GM12878 (cell line): ENCODE measurements at regions not wholly inside any gene's neighbourhood (a gene's known extent, or its start where the extent isn't known, plus 50 kb on each side); places are given as distances from the start of the nearest gene placed in this dataset.

Source experiments
- ATAC-seq: fragments of 200-7000 bp; cut with Tn5 transposase; 3 replicates; pipeline ENCODE4 v1.9.1; 2020; ENCODE audit warnings: mild to moderate bottlenecking, moderate library complexity
- BruUV-seq: library from RNA; stranded (reverse); fragments of 400-500 nt; replicated peaks from 2 replicates; lab custom pipeline; 2021; lab: Mats Ljungman, UMichigan
- CTCF ChIA-PET: fragments of 300-600 bp; sonication (Branson Sonifier 250); formaldehyde crosslinking; extraction: SDS; loops from one replicate; lab custom pipeline; 2021; ENCODE audit warnings: inconsistent platforms; lab: Yijun Ruan, JAX
- POLR2A ChIA-PET: fragments of 350-600 bp; formaldehyde crosslinking; extraction: SDS; loops from one replicate; lab custom pipeline; 2021; ENCODE audit warnings: inconsistent platforms; lab: Charles Lee
- RAD21 ChIA-PET: fragments of 300-600 bp; sonication (Branson Sonifier 250); formaldehyde crosslinking; loops from one replicate; lab custom pipeline; 2023; ENCODE audit warnings: antibody characterized with exemption; ENCODE audit not compliant: unreplicated experiment; lab: Charles Lee
- SMC1A ChIA-PET: fragments of 300-600 bp; sonication (Branson Sonifier 250); formaldehyde crosslinking; loops from one replicate; lab custom pipeline; 2023; ENCODE audit not compliant: unreplicated experiment, uncharacterized antibody; lab: Charles Lee
- DNase-seq: peaks from one replicate; pipeline ENCODE4 v3.0.0-alpha.2; 2011; ENCODE audit warnings: low read depth, low spot score
- FAIRE-seq: peaks from 3 replicates; lab custom pipeline; 2011; peaks lifted over from hg19 to GRCh38; lab: Jason Lieb, UNC
- H2AFZ ChIP-seq: 2 replicates; pipeline ENCODE4 v1.6.0; 2011; ENCODE audit warnings: low read depth, low read length, control low read depth; ENCODE audit not compliant: control insufficient read depth
- H3K27ac ChIP-seq: 2 replicates; pipeline ENCODE4 v1.5.1; 2011; ENCODE audit warnings: control low read depth; ENCODE audit not compliant: control insufficient read depth, insufficient read depth
- H3K27me3 ChIP-seq, 2 experiments: replicated peaks in 1 of 2; 2 replicates each; pipeline versions ENCODE4 v1.6.0 to v1.6.1; 2011; ENCODE audit warnings: low read length in 1 of 2; ENCODE audit not compliant: control insufficient read depth in 2 of 2, insufficient read depth in 2 of 2
- H3K36me3 ChIP-seq, 2 experiments: 2 replicates each; pipeline ENCODE4 v1.5.1; 2011; ENCODE audit warnings: low read length in 1 of 2; ENCODE audit not compliant: control insufficient read depth in 2 of 2, insufficient read depth in 2 of 2
- H3K4me1 ChIP-seq: 2 replicates; pipeline ENCODE4 v1.6.1; 2011; ENCODE audit warnings: mild to moderate bottlenecking, low read length, moderate library complexity, mixed read lengths; ENCODE audit not compliant: control insufficient read depth, insufficient read depth
- H3K4me2 ChIP-seq: 2 replicates; pipeline ENCODE4 v1.6.0; 2011; ENCODE audit warnings: control low read depth; ENCODE audit not compliant: control insufficient read depth, insufficient read depth
- H3K4me3 ChIP-seq: fragments of 200-600 bp; sonication (generic); 2 replicates; pipeline ENCODE4 v1.5.1; 2016
- H3K79me2 ChIP-seq: 2 replicates; pipeline ENCODE4 v1.6.0; 2011; ENCODE audit warnings: low read length; ENCODE audit not compliant: control insufficient read depth, insufficient read depth
- H3K9ac ChIP-seq: 2 replicates; pipeline ENCODE4 v1.8.0; 2011; ENCODE audit warnings: low read length, control low read depth, mixed read lengths; ENCODE audit not compliant: control insufficient read depth, insufficient read depth
- H3K9me3 ChIP-seq: replicated peaks from 3 replicates; pipeline ENCODE4 v1.5.1; 2011; ENCODE audit warnings: mild to moderate bottlenecking, low read length; ENCODE audit not compliant: control insufficient read depth, insufficient read depth
- H4K20me1 ChIP-seq: 2 replicates; pipeline ENCODE4 v1.6.0; 2011; ENCODE audit not compliant: control insufficient read depth, insufficient read depth
- CBFB ChIP-seq: IDR thresholded peaks from 2 replicates; pipeline ENCODE4 v1.6.1; 2016; ENCODE audit warnings: antibody characterized with exemption, low read depth
- CHD4 ChIP-seq: fragments of 200-600 bp; sonication (generic); IDR thresholded peaks from 2 replicates; pipeline ENCODE4 v1.6.1; 2016; ENCODE audit warnings: mild to moderate bottlenecking
- CREM ChIP-seq: IDR thresholded peaks from 2 replicates; pipeline ENCODE4 v1.6.1; 2014; ENCODE audit warnings: antibody characterized with exemption, low read depth
- KDM1A ChIP-seq: fragments of 200-600 bp; sonication (generic); IDR thresholded peaks from 2 replicates; pipeline ENCODE4 v1.6.1; 2016; ENCODE audit warnings: borderline replicate concordance
- RAD21 ChIP-seq: IDR thresholded peaks from 2 replicates; pipeline ENCODE4 v1.6.1; 2011; ENCODE audit warnings: mild to moderate bottlenecking, low read depth, low read length, moderate library complexity; ENCODE audit not compliant: insufficient read depth
- RBBP5 ChIP-seq: fragments of 200-600 bp; sonication (generic); conservative IDR thresholded peaks from 2 replicates; pipeline ENCODE4 v1.6.1; 2016
- RUNX3 ChIP-seq: IDR thresholded peaks from 2 replicates; pipeline ENCODE4 v1.6.1; 2012; ENCODE audit warnings: low read length, inconsistent platforms
- SPI1 ChIP-seq: IDR thresholded peaks from 2 replicates; pipeline ENCODE4 v1.6.1; 2011; ENCODE audit warnings: low read depth, mild to moderate bottlenecking, low read length, moderate library complexity, borderline replicate concordance; ENCODE audit not compliant: insufficient read depth
- STAT1 ChIP-seq: fragments of 450-650 bp; conservative IDR thresholded peaks from 2 replicates; pipeline ENCODE4 v1.6.1; 2014; ENCODE audit warnings: antibody characterized with exemption, mild to moderate bottlenecking
- STAT3 ChIP-seq: IDR thresholded peaks from 2 replicates; pipeline ENCODE4 v1.6.1; 2011; ENCODE audit warnings: low read depth, low read length, improper control_type of control experiment
- SUZ12 ChIP-seq: fragments of 200-600 bp; sonication (generic); IDR thresholded peaks from one replicate; pipeline ENCODE4 v1.6.1; 2018; ENCODE audit warnings: antibody characterized with exemption, mild to moderate bottlenecking; ENCODE audit not compliant: unreplicated experiment
- ZSCAN29 ChIP-seq: fragments of 450-650 bp; IDR thresholded peaks from 2 replicates; pipeline ENCODE4 v1.6.1; 2017; ENCODE audit warnings: mild to moderate bottlenecking, moderate library complexity
- WGBS: methylation state at CpG from one replicate; pipeline ENCODE4 v1.1.6; 2016; ENCODE audit warnings: low lambda C conversion rate; ENCODE audit not compliant: insufficient replicate concordance, insufficient coverage; ENCODE audit errors: missing lambda C conversion rate; 5-methylcytosine and 5-hydroxymethylcytosine counted together
- in situ Hi-C: fragments of 300-500 bp; cut with MboI; formaldehyde crosslinking; loops from 9 replicates; pipeline ENCODE4 v1.14.3; 2018; ENCODE audit warnings: mixed read lengths
- intact Hi-C: fragments of 100-400 bp; cut with micrococcal nuclease; formaldehyde crosslinking; loops from one replicate; pipeline ENCODE4 v1.14.2; 2022; ENCODE audit not compliant: unreplicated experiment
- TF ChIP-seq, protein P1 (sequence below): fragments of 450-650 bp; formaldehyde crosslinking; IDR thresholded peaks from 2 replicates; pipeline ENCODE4 v1.5.0; 2022; ENCODE audit warnings: mild to moderate bottlenecking, missing genetic modification characterization

DNA sequence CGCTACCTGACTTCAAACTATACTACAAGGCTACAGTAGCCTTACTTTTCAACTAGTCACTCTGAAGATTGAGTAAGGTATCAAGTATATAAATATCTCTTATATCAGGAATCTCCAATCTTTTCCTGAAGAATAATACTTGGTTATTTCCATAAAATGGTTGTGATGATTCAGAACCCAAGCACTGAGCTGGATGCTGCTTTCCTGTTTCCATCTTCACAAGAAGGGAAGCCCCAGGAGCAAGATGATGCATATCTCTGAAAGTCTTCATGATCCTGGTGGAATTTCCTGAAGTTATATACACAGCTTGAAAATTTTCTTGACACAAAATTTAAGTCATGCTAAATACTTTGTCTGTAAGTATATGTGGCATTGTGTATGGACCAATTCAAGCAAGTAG lies 243.9 kb upstream of the TANK start (continued):
- TF ChIP-seq STAT3: no peak

DNA sequence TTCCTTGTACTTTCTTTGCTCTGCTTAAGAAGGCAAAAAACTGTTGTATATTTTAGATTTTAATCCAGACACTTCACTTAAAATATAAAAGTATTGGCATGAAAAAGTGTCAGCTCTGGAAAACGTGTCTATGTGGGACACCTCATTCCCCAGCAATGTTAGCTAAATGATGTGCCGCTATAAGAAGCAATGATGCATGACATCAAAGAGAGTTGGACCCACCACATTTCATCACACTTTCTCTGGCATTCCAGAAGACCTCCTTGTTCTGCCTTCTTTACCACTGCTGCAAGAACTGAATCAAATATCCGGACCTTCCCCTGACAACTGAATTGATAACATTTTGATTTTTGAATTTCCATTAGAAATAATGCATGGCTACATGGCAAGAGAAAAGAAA lies 242.4 kb upstream of the TANK start:
- no peak overlapping the region for H3K27ac ChIP-seq
- no peaks in the 10 kb centered on the region for H3K79me2 ChIP-seq
- SMC1A ChIA-PET: interaction anchor here (0.9 kb wide), 1 partner anchor 594 kb away, joined by 3 read pairs; no protein-coding TSS in a partner anchor
- in situ Hi-C loops (no loop called here), intact Hi-C loops (no loop called here)
- no peak overlapping the region for H3K9ac ChIP-seq
- RAD21 ChIA-PET: interaction anchor here (0.9 kb wide), 1 partner anchor 77 kb away, joined by 3 read pairs; no protein-coding TSS in a partner anchor
- H4K20me1 ChIP-seq: no peaks in the 10 kb centered on the region
- POLR2A ChIA-PET: no interaction called here
- H3K27me3 ChIP-seq: peaks cover 0 to 4% of the 10 kb centered on the region in 2 experiments; a peak in 1 of 4 replicates
- no peak for DNase-seq
- CTCF ChIA-PET: interaction anchor here (0.9 to 3.6 kb wide), 8 partner anchors 10 to 808 kb away, joined by 3 to 12 read pairs (median 4); no protein-coding TSS in a partner anchor
- TF ChIP-seq RAD21 (no peak), CBFB (no peak), RUNX3 (no peak), ZSCAN29 (no peak), SUZ12 (no peak), CHD4 (no peak), KDM1A (no peak), STAT1 (no peak), RBBP5 (no peak), SPI1 (no peak), CREM (no peak)
- TF ChIP-seq, protein P1, sequence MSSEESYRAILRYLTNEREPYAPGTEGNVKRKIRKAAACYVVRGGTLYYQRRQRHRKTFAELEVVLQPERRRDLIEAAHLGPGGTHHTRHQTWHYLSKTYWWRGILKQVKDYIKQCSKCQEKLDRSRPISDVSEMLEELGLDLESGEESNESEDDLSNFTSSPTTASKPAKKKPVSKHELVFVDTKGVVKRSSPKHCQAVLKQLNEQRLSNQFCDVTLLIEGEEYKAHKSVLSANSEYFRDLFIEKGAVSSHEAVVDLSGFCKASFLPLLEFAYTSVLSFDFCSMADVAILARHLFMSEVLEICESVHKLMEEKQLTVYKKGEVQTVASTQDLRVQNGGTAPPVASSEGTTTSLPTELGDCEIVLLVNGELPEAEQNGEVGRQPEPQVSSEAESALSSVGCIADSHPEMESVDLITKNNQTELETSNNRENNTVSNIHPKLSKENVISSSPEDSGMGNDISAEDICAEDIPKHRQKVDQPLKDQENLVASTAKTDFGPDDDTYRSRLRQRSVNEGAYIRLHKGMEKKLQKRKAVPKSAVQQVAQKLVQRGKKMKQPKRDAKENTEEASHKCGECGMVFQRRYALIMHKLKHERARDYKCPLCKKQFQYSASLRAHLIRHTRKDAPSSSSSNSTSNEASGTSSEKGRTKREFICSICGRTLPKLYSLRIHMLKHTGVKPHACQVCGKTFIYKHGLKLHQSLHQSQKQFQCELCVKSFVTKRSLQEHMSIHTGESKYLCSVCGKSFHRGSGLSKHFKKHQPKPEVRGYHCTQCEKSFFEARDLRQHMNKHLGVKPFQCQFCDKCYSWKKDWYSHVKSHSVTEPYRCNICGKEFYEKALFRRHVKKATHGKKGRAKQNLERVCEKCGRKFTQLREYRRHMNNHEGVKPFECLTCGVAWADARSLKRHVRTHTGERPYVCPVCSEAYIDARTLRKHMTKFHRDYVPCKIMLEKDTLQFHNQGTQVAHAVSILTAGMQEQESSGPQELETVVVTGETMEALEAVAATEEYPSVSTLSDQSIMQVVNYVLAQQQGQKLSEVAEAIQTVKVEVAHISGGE (CRISPR knock-in tag): no peak
- no peaks in the 10 kb centered on the region for H3K36me3 ChIP-seq
- no peaks in the 10 kb centered on the region for H3K4me1 ChIP-seq
- no peaks in the 10 kb centered on the region for H3K9me3 ChIP-seq
- H2AFZ ChIP-seq: no peak overlapping the region
- BruUV-seq: no TSS peak
- H3K4me3 ChIP-seq: no peak overlapping the region
- ATAC-seq: no peak
- FAIRE-seq: no peak
- no peak overlapping the region for H3K4me2 ChIP-seq
- 10% methylated on average over 3 of the region's 3 CpGs for WGBS
